Natural killer cell (primary cell): ENCODE measurements at regions not wholly inside any gene's neighbourhood (a gene's known extent, or its start where the extent isn't known, plus 50 kb on each side); places are given as distances from the start of the nearest gene placed in this dataset.

Experiments
- ATAC-seq, 3 donors: fragments of 150-1000 bp in 2 of 3; fragments of 200-7000 bp in 1 of 3; cut with Tn5 transposase; 1 replicate in 1 of 3; 2 replicates in 2 of 3; pipeline ENCODE4 v1.10.0; 2021; ENCODE audit warnings: mild to moderate bottlenecking in 2 of 3, moderate library complexity in 2 of 3
- DNase-seq, 2 donors: peaks; one replicate each; pipeline versions ENCODE4 v3.0.0 to v3.0.0-alpha.2; 2013 to 2021; ENCODE audit warnings: mixed read lengths in 1 of 2
- H3K27ac ChIP-seq: one replicate; pipeline ENCODE4 v1.5.1; 2013; ENCODE audit warnings: mild to moderate bottlenecking, low read length
- H3K27me3 ChIP-seq: one replicate; pipeline ENCODE4 v1.6.1; 2013; ENCODE audit warnings: low read length; ENCODE audit not compliant: control insufficient read depth, insufficient read depth
- H3K36me3 ChIP-seq: one replicate; pipeline ENCODE4 v1.6.1; 2013; ENCODE audit warnings: low read length; ENCODE audit not compliant: control insufficient read depth, insufficient read depth
- H3K4me1 ChIP-seq: one replicate; pipeline ENCODE4 v1.6.1; 2013; ENCODE audit warnings: low read length; ENCODE audit not compliant: control insufficient read depth, insufficient read depth
- H3K4me3 ChIP-seq: one replicate; pipeline ENCODE4 v1.5.1; 2013; ENCODE audit warnings: low read length
- H3K9me3 ChIP-seq: one replicate; pipeline ENCODE4 v1.6.1; 2013; ENCODE audit warnings: low read length; ENCODE audit not compliant: control insufficient read depth, insufficient read depth
- H3K27ac Mint-ChIP-seq, 2 donors: one replicate each; pipeline ENCODE4 v1.8.0; 2022; ENCODE audit warnings: mild to moderate bottlenecking in 2 of 2, mixed read lengths in 2 of 2, moderate library complexity in 1 of 2
- H3K27me3 Mint-ChIP-seq, 2 donors: one replicate each; pipeline ENCODE4 v1.8.0; 2022; ENCODE audit warnings: low read depth in 2 of 2, mixed read lengths in 2 of 2
- H3K36me3 Mint-ChIP-seq: one replicate; pipeline ENCODE4 v1.8.0; 2022; ENCODE audit warnings: mixed read lengths
- H3K4me1 Mint-ChIP-seq, 2 donors: one replicate each; pipeline ENCODE4 v1.8.0; 2022; ENCODE audit warnings: mixed read lengths in 2 of 2
- H3K4me3 Mint-ChIP-seq: one replicate; pipeline ENCODE4 v1.8.0; 2022; ENCODE audit warnings: mild to moderate bottlenecking, moderate library complexity, mixed read lengths
- H3K9me3 Mint-ChIP-seq, 2 donors: one replicate each; pipeline ENCODE4 v1.8.0; 2022; ENCODE audit warnings: mixed read lengths in 2 of 2
- CTCF ChIP-seq: fragments of 200-600 bp; IDR thresholded peaks from one replicate; pipeline ENCODE4 v1.8.0; 2022; ENCODE audit warnings: antibody characterized with exemption
- WGBS: methylation state at CpG from one replicate; pipeline ENCODE4 v1.1.7; 2013; ENCODE audit warnings: missing lambda C conversion rate; ENCODE audit not compliant: insufficient coverage; 5-methylcytosine and 5-hydroxymethylcytosine counted together
- intact Hi-C: fragments of 100-400 bp; cut with micrococcal nuclease; formaldehyde crosslinking; loops from one replicate; pipeline ENCODE4 v1.14.2; 2022

- DNase-seq (no peak), ATAC-seq (no peak)
- H3K36me3 Mint-ChIP-seq, result no peaks in the 10 kb centered on the region
- Histone ChIP-seq H3K4me3 (no peak overlapping the region), H3K27ac (no peak overlapping the region), H3K4me1 (no peaks in the 10 kb centered on the region), H3K27me3 (no peaks in the 10 kb centered on the region), H3K36me3 (no peaks in the 10 kb centered on the region), H3K9me3 (no peaks in the 10 kb centered on the region)
- peaks cover 6 to 7% of the 10 kb centered on the region in 2 donors for H3K27me3 Mint-ChIP-seq
- H3K4me1 Mint-ChIP-seq, result no peaks in the 10 kb centered on the region
- TF ChIP-seq CTCF, result no peak
- H3K4me3 Mint-ChIP-seq, result no peak overlapping the region
- H3K9me3 Mint-ChIP-seq, result peaks cover 0 to 17% of the 10 kb centered on the region in 2 donors
- 93% methylated on average over 13 of the region's 14 CpGs for WGBS
- intact Hi-C loops, result no loop called here
- no peak overlapping the region for H3K27ac Mint-ChIP-seq
Measured at GRCh38 chr18:78837754-78838153, 141.9 kb upstream of the SALL3 start.

GRCh38 chr18:78838183-78838582, 141.4 kb upstream of the SALL3 start:
- H3K4me1 Mint-ChIP-seq, result no peaks in the 10 kb centered on the region
- WGBS, result 88% methylated on average over 7 of the region's 7 CpGs
- no peak for ATAC-seq

GRCh38 chr18:78849046-78849445, 130.6 kb upstream of the SALL3 start:
- Histone ChIP-seq H3K27me3 (no peaks in the 10 kb centered on the region), H3K4me3 (no peak overlapping the region), H3K27ac (no peak overlapping the region), H3K9me3 (peaks cover 7% of the 10 kb centered on the region), H3K4me1 (no peaks in the 10 kb centered on the region), H3K36me3 (no peaks in the 10 kb centered on the region)
- TF ChIP-seq CTCF, result no peak
- Mint-ChIP-seq H3K36me3 (peaks cover 6% of the 10 kb centered on the region), H3K9me3 (peaks cover 9 to 17% of the 10 kb centered on the region in 2 donors), H3K4me1 (no peaks in the 10 kb centered on the region), H3K27me3 (peaks cover 0 to 9% of the 10 kb centered on the region in 2 donors), H3K27ac (no peak overlapping the region), H3K4me3 (no peak overlapping the region)
- whole genome bisulfite sequencing, result 90% methylated on average over 5 of the region's 5 CpGs
- no peak for ATAC-seq
- intact Hi-C loops, result no loop called here
- DNase-seq, result no peak

More at GRCh38 chr18:78838183-78838582, 141.4 kb upstream of the SALL3 start:
- Mint-ChIP-seq H3K36me3 (no peaks in the 10 kb centered on the region), H3K27ac (no peak overlapping the region), H3K9me3 (peaks cover 0 to 17% of the 10 kb centered on the region in 2 donors), H3K4me3 (no peak overlapping the region), H3K27me3 (peaks cover 3 to 7% of the 10 kb centered on the region in 2 donors)
- Histone ChIP-seq H3K4me1 (no peaks in the 10 kb centered on the region), H3K9me3 (no peaks in the 10 kb centered on the region), H3K36me3 (no peaks in the 10 kb centered on the region), H3K4me3 (no peak overlapping the region), H3K27ac (no peak overlapping the region), H3K27me3 (no peaks in the 10 kb centered on the region)
- TF ChIP-seq CTCF, result no peak
- intact Hi-C loops, result no loop called here
- no peak for DNase-seq

DNA sequence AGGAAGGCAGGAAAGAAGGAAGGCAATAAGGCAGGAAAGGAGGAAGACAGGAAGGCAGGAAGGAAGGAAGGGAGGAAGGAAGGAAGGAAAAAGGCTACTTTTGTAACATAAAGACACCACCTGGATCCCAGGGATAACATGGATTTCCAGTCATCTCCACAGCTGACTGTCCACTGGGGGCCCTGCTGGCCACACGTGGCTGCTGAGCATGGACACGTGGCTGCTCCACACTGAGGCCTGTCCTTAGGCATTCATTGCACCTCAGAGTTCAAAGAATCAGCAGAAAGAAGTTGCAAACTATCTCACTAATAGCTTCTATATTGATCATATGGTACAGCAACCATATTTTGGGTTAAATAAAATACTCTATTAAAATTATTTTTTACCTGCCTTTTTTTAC, 130.2 kb upstream of the SALL3 start:
- Mint-ChIP-seq H3K27ac (no peak overlapping the region), H3K4me3 (no peak overlapping the region), H3K36me3 (peaks cover 6% of the 10 kb centered on the region), H3K4me1 (no peaks in the 10 kb centered on the region), H3K27me3 (peaks cover 0 to 9% of the 10 kb centered on the region in 2 donors), H3K9me3 (peaks cover 9 to 17% of the 10 kb centered on the region in 2 donors)
- intact Hi-C loops, result no loop called here
- H3K27ac ChIP-seq, result no peak overlapping the region
- H3K36me3 ChIP-seq, result no peaks in the 10 kb centered on the region
- 85% methylated on average over 2 of the region's 2 CpGs for whole genome bisulfite sequencing
- H3K4me3 ChIP-seq, result no peak overlapping the region
- H3K9me3 ChIP-seq, result peaks cover 7% of the 10 kb centered on the region
- no peak for ATAC-seq
- DNase-seq, result no peak
- no peak for TF ChIP-seq CTCF
- H3K4me1 ChIP-seq, result no peaks in the 10 kb centered on the region
- no peaks in the 10 kb centered on the region for H3K27me3 ChIP-seq
